Karpas-422 (cell line): ENCODE measurements at regions not wholly inside any gene's neighbourhood (a gene's known extent, or its start where the extent isn't known, plus 50 kb on each side); places are given as distances from the start of the nearest gene placed in this dataset.

ENCODE experiments used
- DNase-seq: peaks from one replicate; pipeline ENCODE4 v3.0.0-alpha.2; 2015
- H2AFZ ChIP-seq: fragments of 200-600 bp; sonication (generic); 2 replicates; pipeline ENCODE4 v1.6.1; 2014; ENCODE audit warnings: antibody characterized with exemption, low read length, mixed read lengths
- H3K27ac ChIP-seq: fragments of 200-600 bp; sonication (generic); 2 replicates; pipeline ENCODE4 v1.5.1; 2014; ENCODE audit warnings: mild to moderate bottlenecking, low read length, moderate library complexity
- H3K27me3 ChIP-seq: fragments of 200-600 bp; sonication (generic); 2 replicates; pipeline ENCODE4 v1.6.1; 2014; ENCODE audit warnings: low read length, mixed read lengths
- H3K36me3 ChIP-seq: fragments of 200-600 bp; sonication (generic); 2 replicates; pipeline ENCODE4 v1.6.1; 2014; ENCODE audit warnings: low read length, mixed read lengths; ENCODE audit not compliant: insufficient read depth
- H3K4me1 ChIP-seq: fragments of 200-600 bp; sonication (generic); 2 replicates; pipeline ENCODE4 v1.6.1; 2014; ENCODE audit warnings: mild to moderate bottlenecking, low read length, mixed read lengths
- H3K4me2 ChIP-seq: fragments of 200-600 bp; sonication (generic); 2 replicates; pipeline ENCODE4 v1.6.1; 2014; ENCODE audit warnings: low read length, low read depth, mild to moderate bottlenecking; ENCODE audit not compliant: poor library complexity, severe bottlenecking
- H3K4me3 ChIP-seq: fragments of 200-600 bp; sonication (generic); 2 replicates; pipeline ENCODE4 v1.5.1; 2014; ENCODE audit warnings: mild to moderate bottlenecking, antibody characterized with exemption, low read length, mixed read lengths
- H3K79me2 ChIP-seq: fragments of 200-600 bp; sonication (generic); 2 replicates; pipeline ENCODE4 v1.6.1; 2014; ENCODE audit warnings: mild to moderate bottlenecking, low read length, mixed read lengths
- H3K9ac ChIP-seq: fragments of 200-600 bp; sonication (generic); 2 replicates; pipeline ENCODE4 v1.6.0; 2014; ENCODE audit warnings: low read length
- H3K9me2 ChIP-seq: fragments of 200-600 bp; sonication (generic), shearing (Covaris generic); replicated peaks from 2 replicates; pipeline ENCODE4 v1.6.0; 2014; ENCODE audit warnings: mild to moderate bottlenecking, low read length, moderate library complexity; ENCODE audit not compliant: insufficient read depth
- H3K9me3 ChIP-seq: fragments of 300-700, 200-600 bp; sonication (generic); 2 replicates; pipeline ENCODE4 v1.6.1; 2014; ENCODE audit warnings: low read length, mixed read lengths
- H4K20me1 ChIP-seq: fragments of 200-600 bp; sonication (generic); 2 replicates; pipeline ENCODE4 v1.6.1; 2014; ENCODE audit warnings: mild to moderate bottlenecking, antibody characterized with exemption, low read length, low read depth; ENCODE audit not compliant: insufficient read depth

DNA sequence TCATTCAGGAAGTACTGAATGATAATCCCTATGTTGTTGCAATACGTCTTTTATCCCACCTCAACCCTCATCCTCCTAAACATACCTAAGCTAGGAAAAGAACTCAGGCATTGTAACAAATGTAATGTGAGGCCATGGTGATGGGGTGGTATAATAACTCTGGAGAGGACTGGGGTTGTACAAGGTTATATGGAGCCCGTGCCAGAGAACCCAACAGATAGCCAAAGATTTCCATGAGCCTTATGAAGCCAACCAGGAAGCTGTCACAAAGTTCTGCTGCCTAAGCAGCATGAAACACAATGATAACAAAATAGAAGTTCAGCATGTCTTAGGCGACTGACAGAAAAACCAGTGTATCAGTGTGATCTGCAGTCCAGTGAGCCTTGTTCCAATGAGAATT, 394.1 kb upstream of the NBEA start:
- Histone ChIP-seq H4K20me1 (no peaks in the 10 kb centered on the region), H3K4me2 (no peak overlapping the region), H3K79me2 (no peaks in the 10 kb centered on the region), H3K4me3 (no peak overlapping the region), H3K9me3 (no peaks in the 10 kb centered on the region), H3K9ac (no peak overlapping the region), H3K4me1 (no peaks in the 10 kb centered on the region), H3K27me3 (0 out of 2 replicates have a peak, but pooled peaks cover 3% of the 10 kb centered on the region), H3K9me2 (no peaks in the 10 kb centered on the region), H3K27ac (no peak overlapping the region), H2AFZ (no peak overlapping the region), H3K36me3 (no peaks in the 10 kb centered on the region)
- no peak for DNase-seq

DNA sequence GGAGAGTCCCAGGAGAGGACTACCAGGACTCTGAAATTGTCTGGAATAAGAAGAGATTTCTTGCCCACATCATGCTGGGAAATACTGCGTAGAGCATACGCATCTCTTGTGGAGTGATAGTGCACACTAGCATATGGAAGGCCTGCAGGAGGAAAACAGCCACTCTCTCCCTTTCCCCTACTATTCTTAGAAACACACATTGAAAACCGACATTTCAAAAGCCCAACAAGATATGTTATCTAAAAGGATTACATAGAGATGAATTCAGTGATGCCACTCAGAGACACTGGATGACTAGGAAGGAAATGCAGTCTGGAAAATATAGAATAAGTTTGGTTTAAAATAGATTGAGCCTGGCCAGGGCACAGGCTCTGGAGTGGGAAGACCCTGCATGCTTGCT, 388.7 kb upstream of the NBEA start:
- Histone ChIP-seq H3K36me3 (no peaks in the 10 kb centered on the region), H3K79me2 (no peaks in the 10 kb centered on the region), H2AFZ (no peak overlapping the region), H3K4me1 (no peaks in the 10 kb centered on the region), H3K9me3 (no peaks in the 10 kb centered on the region), H3K9ac (no peak overlapping the region), H3K9me2 (no peaks in the 10 kb centered on the region), H3K4me3 (no peak overlapping the region), H3K27ac (no peak overlapping the region), H3K27me3 (0 out of 2 replicates have a peak, but pooled peaks cover under 1% of the 10 kb centered on the region), H4K20me1 (no peaks in the 10 kb centered on the region), H3K4me2 (no peak overlapping the region)
- no peak for DNase-seq

- Histone ChIP-seq H3K9ac (no peak overlapping the region), H3K4me1 (no peaks in the 10 kb centered on the region), H3K27ac (no peak overlapping the region), H3K4me3 (no peak overlapping the region), H3K9me3 (no peaks in the 10 kb centered on the region), H2AFZ (no peak overlapping the region), H3K27me3 (no peaks in the 10 kb centered on the region), H3K79me2 (no peaks in the 10 kb centered on the region), H3K4me2 (no peak overlapping the region), H4K20me1 (no peaks in the 10 kb centered on the region), H3K9me2 (no peaks in the 10 kb centered on the region), H3K36me3 (no peaks in the 10 kb centered on the region)
- no peak for DNase-seq
Measured at GRCh38 chr13:34555988-34556387, 386.1 kb upstream of the NBEA start.

DNA sequence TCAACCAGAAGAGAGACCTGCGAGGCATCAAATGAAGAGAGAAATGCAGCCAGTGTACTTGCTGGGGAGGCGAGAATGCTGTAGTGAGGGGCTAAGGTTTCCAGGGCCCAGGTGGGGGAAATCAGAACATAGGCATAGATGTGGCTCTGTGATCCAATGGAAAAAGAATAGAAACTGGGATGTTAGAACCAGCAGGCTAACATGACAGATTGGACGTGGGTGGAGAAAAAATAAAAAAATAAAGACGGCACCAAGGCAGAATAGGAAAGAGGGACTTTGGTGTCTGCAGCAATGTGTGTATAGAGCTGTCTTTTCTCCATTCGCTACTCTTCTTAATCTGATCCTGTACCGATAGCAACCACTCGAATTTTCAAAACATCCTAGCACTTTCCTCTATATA, 381.0 kb upstream of the NBEA start:
- no peaks in the 10 kb centered on the region for H3K27me3 ChIP-seq
- H3K36me3 ChIP-seq = no peaks in the 10 kb centered on the region
- no peak overlapping the region for H3K4me2 ChIP-seq
- no peaks in the 10 kb centered on the region for H3K9me3 ChIP-seq
- no peaks in the 10 kb centered on the region for H3K9me2 ChIP-seq
- H4K20me1 ChIP-seq = no peaks in the 10 kb centered on the region
- no peak for DNase-seq
- no peaks in the 10 kb centered on the region for H3K79me2 ChIP-seq
- no peak overlapping the region for H3K27ac ChIP-seq
- H3K9ac ChIP-seq = no peak overlapping the region
- no peak overlapping the region for H2AFZ ChIP-seq
- H3K4me3 ChIP-seq = no peak overlapping the region
- H3K4me1 ChIP-seq = no peaks in the 10 kb centered on the region

- Histone ChIP-seq H4K20me1 (no peaks in the 10 kb centered on the region), H3K4me2 (no peak overlapping the region), H3K9me2 (no peaks in the 10 kb centered on the region), H3K79me2 (no peaks in the 10 kb centered on the region), H3K27me3 (no peaks in the 10 kb centered on the region), H3K9me3 (no peaks in the 10 kb centered on the region), H3K4me1 (no peaks in the 10 kb centered on the region), H3K36me3 (no peaks in the 10 kb centered on the region), H3K27ac (no peak overlapping the region), H2AFZ (no peak overlapping the region), H3K4me3 (no peak overlapping the region), H3K9ac (no peak overlapping the region)
- no peak for DNase-seq
Measured at GRCh38 chr13:34567597-34567996, 374.5 kb upstream of the NBEA start.

- no peaks in the 10 kb centered on the region for H3K36me3 ChIP-seq
- H2AFZ ChIP-seq = no peak overlapping the region
- no peak overlapping the region for H3K4me3 ChIP-seq
- H4K20me1 ChIP-seq = no peaks in the 10 kb centered on the region
- no peak overlapping the region for H3K27ac ChIP-seq
- no peaks in the 10 kb centered on the region for H3K9me3 ChIP-seq
- DNase-seq = no peak
- H3K27me3 ChIP-seq = no peaks in the 10 kb centered on the region
- no peak overlapping the region for H3K9ac ChIP-seq
- no peaks in the 10 kb centered on the region for H3K4me1 ChIP-seq
- no peak overlapping the region for H3K4me2 ChIP-seq
- H3K79me2 ChIP-seq = no peaks in the 10 kb centered on the region
- no peaks in the 10 kb centered on the region for H3K9me2 ChIP-seq
Measured at GRCh38 chr13:34570698-34571353, 371.2 kb upstream of the NBEA start.

GRCh38 chr13:34571716-34572115, 370.4 kb upstream of the NBEA start:
- no peak for DNase-seq
- no peaks in the 10 kb centered on the region for H3K27me3 ChIP-seq
- no peaks in the 10 kb centered on the region for H4K20me1 ChIP-seq
- no peaks in the 10 kb centered on the region for H3K9me3 ChIP-seq
- H3K9ac ChIP-seq = no peak overlapping the region
- no peak overlapping the region for H3K4me2 ChIP-seq
- no peak overlapping the region for H2AFZ ChIP-seq
- no peaks in the 10 kb centered on the region for H3K36me3 ChIP-seq
- H3K4me1 ChIP-seq = no peaks in the 10 kb centered on the region
- H3K9me2 ChIP-seq = no peaks in the 10 kb centered on the region
- no peak overlapping the region for H3K27ac ChIP-seq
- no peaks in the 10 kb centered on the region for H3K79me2 ChIP-seq
- H3K4me3 ChIP-seq = no peak overlapping the region

- Histone ChIP-seq H3K27me3 (no peaks in the 10 kb centered on the region), H3K4me1 (no peaks in the 10 kb centered on the region), H3K9ac (no peak overlapping the region), H3K4me2 (no peak overlapping the region), H4K20me1 (no peaks in the 10 kb centered on the region), H3K9me3 (no peaks in the 10 kb centered on the region), H3K79me2 (no peaks in the 10 kb centered on the region), H3K27ac (no peak overlapping the region), H2AFZ (no peak overlapping the region), H3K36me3 (no peaks in the 10 kb centered on the region), H3K9me2 (no peaks in the 10 kb centered on the region), H3K4me3 (no peak overlapping the region)
- no peak for DNase-seq
Measured at GRCh38 chr13:34577051-34577450, 365.0 kb upstream of the NBEA start.

DNA sequence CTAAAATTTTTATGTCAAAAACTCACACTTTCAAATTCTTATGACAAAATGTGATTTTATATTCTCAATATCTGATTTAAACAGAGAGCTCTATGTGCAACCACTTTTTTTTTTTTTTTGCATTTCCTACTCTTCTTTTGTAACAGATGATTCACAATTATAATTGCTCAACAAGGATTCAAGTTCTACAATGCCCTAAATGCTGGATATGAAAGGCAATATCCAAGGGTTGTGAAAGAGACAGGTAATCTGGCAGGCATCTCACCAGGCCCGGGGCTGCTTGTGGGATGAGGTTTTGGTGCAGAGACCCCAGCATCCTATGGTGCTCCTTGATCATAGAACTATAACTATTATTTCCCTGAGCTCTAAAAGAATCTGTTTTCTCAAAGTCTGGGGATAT, 363.6 kb upstream of the NBEA start:
- no peaks in the 10 kb centered on the region for H4K20me1 ChIP-seq
- H3K9me2 ChIP-seq = no peaks in the 10 kb centered on the region
- H3K4me3 ChIP-seq = no peak overlapping the region
- no peak for DNase-seq
- no peaks in the 10 kb centered on the region for H3K79me2 ChIP-seq
- H3K4me1 ChIP-seq = no peaks in the 10 kb centered on the region
- no peak overlapping the region for H3K9ac ChIP-seq
- H3K36me3 ChIP-seq = no peaks in the 10 kb centered on the region
- H3K9me3 ChIP-seq = no peaks in the 10 kb centered on the region
- H3K27me3 ChIP-seq = no peaks in the 10 kb centered on the region
- no peak overlapping the region for H3K4me2 ChIP-seq
- no peak overlapping the region for H3K27ac ChIP-seq
- no peak overlapping the region for H2AFZ ChIP-seq
